Nephron (organoid): ENCODE measurements at regions not wholly inside any gene's neighbourhood (a gene's known extent, or its start where the extent isn't known, plus 50 kb on each side); places are given as distances from the start of the nearest gene placed in this dataset.

Source experiments
- H3K27ac Mint-ChIP-seq, 3 experiments: 2 replicates each; pipeline ENCODE4 v1.8.0; 2020; ENCODE audit warnings: mixed read lengths in 3 of 3, mild to moderate bottlenecking in 2 of 3, moderate library complexity in 1 of 3
- H3K27me3 Mint-ChIP-seq: 2 replicates; pipeline ENCODE4 v1.8.0; 2021; ENCODE audit warnings: low read depth, mild to moderate bottlenecking, moderate library complexity, mixed read lengths
- H3K36me3 Mint-ChIP-seq: 2 replicates; pipeline ENCODE4 v1.8.0; 2020; ENCODE audit warnings: low read depth, mixed read lengths
- H3K4me1 Mint-ChIP-seq: 2 replicates; pipeline ENCODE4 v1.8.0; 2020; ENCODE audit warnings: mixed read lengths
- H3K4me3 Mint-ChIP-seq, 3 experiments: 2 replicates each; pipeline ENCODE4 v1.8.0; 2020; ENCODE audit warnings: mild to moderate bottlenecking in 3 of 3, mixed read lengths in 3 of 3, moderate library complexity in 2 of 3
- H3K9me3 Mint-ChIP-seq: 2 replicates; pipeline ENCODE4 v1.8.0; 2020; ENCODE audit warnings: mixed read lengths
- CTCF ChIP-seq, 3 experiments: fragments of 200-600 bp; sonication (generic); IDR thresholded peaks; one replicate each; pipeline ENCODE4 v1.5.0; 2021; ENCODE audit warnings: antibody characterized with exemption in 3 of 3; ENCODE audit not compliant: unreplicated experiment in 3 of 3

DNA sequence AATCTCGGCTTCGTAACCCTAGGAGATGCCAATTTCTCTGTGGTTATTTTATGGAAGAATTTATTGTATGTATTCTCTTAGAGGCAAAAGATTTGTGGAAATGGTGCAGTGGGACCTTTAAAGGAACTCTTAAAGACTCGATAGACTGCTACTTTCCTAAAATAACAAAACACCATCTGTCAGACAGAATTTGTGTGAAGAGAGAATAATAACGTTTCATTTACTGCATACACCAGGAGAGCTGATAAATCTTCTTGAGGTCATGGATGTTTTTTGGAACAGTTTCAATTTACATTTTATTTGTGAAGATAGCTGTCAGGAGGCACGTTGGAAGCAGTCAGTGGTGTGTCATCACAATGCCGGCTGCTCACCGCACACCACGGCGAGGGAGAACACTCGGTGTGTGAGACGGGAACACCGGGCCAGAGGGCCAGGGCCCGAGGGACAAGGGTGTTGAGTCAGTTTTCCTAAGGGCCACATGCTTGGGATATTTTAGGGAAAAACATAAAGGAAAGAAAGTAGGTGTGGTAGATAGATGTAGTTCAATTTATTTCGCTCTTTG, 1681.0 kb upstream of the DDX18 start:
- Mint-ChIP-seq H3K36me3 (no peaks in the 10 kb centered on the region), H3K27ac (peak overlapping the region in 1 of 3 experiments; percentile 39), H3K4me1 (peaks cover 9% of the 10 kb centered on the region), H3K27me3 (no peaks in the 10 kb centered on the region), H3K4me3 (peak overlapping the region; percentile 2 to 19 (median 8)), H3K9me3 (no peaks in the 10 kb centered on the region)
- TF ChIP-seq CTCF (IDR thresholded peaks at IDR 0.05; ENCODE audit: unreplicated experiment in 3 of 3) = no peak

GRCh38 chr2:116141891-116142474, 1672.5 kb upstream of the DDX18 start:
- Mint-ChIP-seq H3K4me3 (no peak overlapping the region), H3K27ac (no peak overlapping the region), H3K9me3 (no peaks in the 10 kb centered on the region), H3K27me3 (no peaks in the 10 kb centered on the region), H3K4me1 (no peaks in the 10 kb centered on the region), H3K36me3 (no peaks in the 10 kb centered on the region)
- no peak for TF ChIP-seq CTCF (IDR thresholded peaks at IDR 0.05; ENCODE audit: unreplicated experiment in 3 of 3)

DNA sequence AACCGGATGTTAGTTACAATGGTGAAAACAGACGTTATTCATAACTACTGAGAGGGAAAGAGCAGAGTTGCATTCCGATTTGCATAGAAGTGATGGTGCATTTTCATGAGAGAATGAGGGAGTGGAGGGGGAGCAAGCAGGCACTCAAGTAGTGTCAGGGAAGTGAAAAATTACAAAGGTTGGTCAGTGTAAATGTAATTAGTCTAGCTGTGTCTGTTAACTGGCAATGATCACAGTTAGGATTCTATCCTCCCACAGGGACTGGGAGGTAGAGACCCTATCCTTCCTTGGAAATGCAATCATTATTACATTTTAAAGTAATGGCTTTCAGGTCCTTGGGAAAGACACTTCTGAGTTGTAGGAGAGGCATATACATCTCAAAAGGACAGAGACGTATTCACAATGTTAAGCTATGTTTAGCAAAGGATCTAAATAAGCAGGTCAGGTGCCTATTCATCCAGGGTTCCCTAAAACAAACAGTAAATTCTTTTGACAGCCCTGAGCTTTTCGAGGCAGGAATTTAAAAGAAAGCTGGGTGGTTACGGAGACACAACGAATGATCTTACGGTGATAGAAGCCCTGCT, 1671.8 kb upstream of the DDX18 start:
- H3K27me3 Mint-ChIP-seq = no peaks in the 10 kb centered on the region

DNA sequence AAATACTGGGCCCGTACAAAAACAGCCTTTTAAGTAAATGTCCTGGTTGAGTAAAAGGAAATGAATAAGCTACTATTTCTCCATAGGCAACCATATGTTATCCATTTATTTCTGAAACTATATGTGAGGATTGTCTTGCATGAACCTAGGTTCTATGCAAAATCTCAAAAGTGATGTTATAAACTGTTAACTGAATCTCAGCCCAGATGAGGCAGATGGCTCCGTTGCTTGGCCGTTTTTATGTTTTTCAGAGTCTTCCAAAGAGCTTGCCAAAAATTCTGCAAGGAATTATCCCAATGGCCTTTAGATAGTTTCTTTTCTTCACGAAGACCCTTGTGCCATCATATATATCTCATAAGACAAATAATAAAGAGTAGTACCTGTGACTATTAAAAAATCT, 1669.5 kb upstream of the DDX18 start:
- TF ChIP-seq CTCF (IDR thresholded peaks at IDR 0.05; ENCODE audit: unreplicated experiment in 3 of 3) = no peak
- Mint-ChIP-seq H3K36me3 (no peaks in the 10 kb centered on the region), H3K9me3 (no peaks in the 10 kb centered on the region), H3K27me3 (no peaks in the 10 kb centered on the region), H3K4me3 (no peak overlapping the region), H3K4me1 (no peaks in the 10 kb centered on the region), H3K27ac (no peak overlapping the region)

More for the DNA sequence above, 1671.8 kb upstream of the DDX18 start:
- Mint-ChIP-seq H3K27ac (no peak overlapping the region), H3K4me3 (no peak overlapping the region), H3K4me1 (no peaks in the 10 kb centered on the region), H3K9me3 (no peaks in the 10 kb centered on the region), H3K36me3 (no peaks in the 10 kb centered on the region)
- no peak for TF ChIP-seq CTCF (IDR thresholded peaks at IDR 0.05; ENCODE audit: unreplicated experiment in 3 of 3)

- no peaks in the 10 kb centered on the region for H3K36me3 Mint-ChIP-seq
- H3K4me1 Mint-ChIP-seq = no peaks in the 10 kb centered on the region
- H3K27ac Mint-ChIP-seq = no peak overlapping the region
- H3K4me3 Mint-ChIP-seq = no peak overlapping the region
- H3K27me3 Mint-ChIP-seq = no peaks in the 10 kb centered on the region
- no peak for TF ChIP-seq CTCF (IDR thresholded peaks at IDR 0.05; ENCODE audit: unreplicated experiment in 3 of 3)
- H3K9me3 Mint-ChIP-seq = peaks cover 11% of the 10 kb centered on the region
Measured at GRCh38 chr2:116148361-116148760, 1666.1 kb upstream of the DDX18 start.

- Mint-ChIP-seq H3K4me1 (no peaks in the 10 kb centered on the region), H3K9me3 (peaks cover 22% of the 10 kb centered on the region), H3K27ac (no peak overlapping the region), H3K27me3 (no peaks in the 10 kb centered on the region), H3K4me3 (no peak overlapping the region), H3K36me3 (no peaks in the 10 kb centered on the region)
- TF ChIP-seq CTCF (IDR thresholded peaks at IDR 0.05; ENCODE audit: unreplicated experiment in 3 of 3) = no peak
Measured at GRCh38 chr2:116153729-116154128, 1660.8 kb upstream of the DDX18 start.
